Liver (tissue), 8 donors: ENCODE measurements at regions not wholly inside any gene's neighbourhood (a gene's known extent, or its start where the extent isn't known, plus 50 kb on each side); places are given as distances from the start of the nearest gene placed in this dataset.

ENCODE experiments used
- DNase-seq: peaks from one replicate; pipeline ENCODE4 v3.0.0-alpha.2; 2017; ENCODE audit warnings: low spot score
- H3K27ac ChIP-seq, 2 donors: one replicate each; pipeline ENCODE4 v1.7.0; 2013; ENCODE audit warnings: inconsistent platforms in 2 of 2, low read length in 2 of 2, control low read depth in 1 of 2, low read depth in 1 of 2, mild to moderate bottlenecking in 1 of 2
- H3K27me3 ChIP-seq, 4 donors: one replicate each; pipeline versions ENCODE4 v1.6.1 to v1.7.0; 2013; ENCODE audit warnings: low read length in 3 of 4, inconsistent platforms in 1 of 4, mild to moderate bottlenecking in 1 of 4, moderate library complexity in 1 of 4; ENCODE audit not compliant: control insufficient read depth in 4 of 4, insufficient read depth in 4 of 4
- H3K36me3 ChIP-seq, 4 donors: one replicate each; pipeline versions ENCODE4 v1.6.1 to v1.7.0; 2013; ENCODE audit warnings: low read length in 3 of 4, mild to moderate bottlenecking in 3 of 4, low read depth in 1 of 4, moderate library complexity in 1 of 4; ENCODE audit not compliant: control insufficient read depth in 4 of 4, insufficient read depth in 3 of 4
- H3K4me1 ChIP-seq, 4 donors: one replicate each; pipeline versions ENCODE4 v1.6.1 to v1.7.0; 2013; ENCODE audit warnings: low read length in 3 of 4, mild to moderate bottlenecking in 3 of 4, moderate library complexity in 1 of 4; ENCODE audit not compliant: control insufficient read depth in 4 of 4, insufficient read depth in 4 of 4
- H3K4me3 ChIP-seq, 3 donors: one replicate each; pipeline versions ENCODE4 v1.6.1 to v1.7.0; 2013; ENCODE audit warnings: low read length in 3 of 3, control low read depth in 1 of 3, low read depth in 1 of 3, mild to moderate bottlenecking in 1 of 3
- H3K9ac ChIP-seq, 2 donors: one replicate each; pipeline ENCODE4 v1.7.0; 2013; ENCODE audit warnings: low read length in 2 of 2, mild to moderate bottlenecking in 2 of 2, moderate library complexity in 2 of 2, control low read depth in 1 of 2, low read depth in 1 of 2
- H3K9me3 ChIP-seq, 4 donors: one replicate each; pipeline versions ENCODE4 v1.6.1 to v1.7.0; 2013; ENCODE audit warnings: low read length in 3 of 4; ENCODE audit not compliant: control insufficient read depth in 4 of 4
- ATF3 ChIP-seq: IDR thresholded peaks from 2 replicates; pipeline ENCODE4 v1.6.1; 2016; ENCODE audit warnings: antibody characterized with exemption
- CTCF ChIP-seq: fragments of 150-350 bp; IDR thresholded peaks from 2 replicates; pipeline ENCODE4 v1.5.1; 2017; ENCODE audit warnings: improper control_type of control experiment, low read depth, low read length; ENCODE audit not compliant: missing input control
- FOXA1 ChIP-seq: IDR thresholded peaks from 2 replicates; pipeline ENCODE4 v1.6.1; 2016; ENCODE audit warnings: antibody characterized with exemption
- FOXA2 ChIP-seq: IDR thresholded peaks from 2 replicates; pipeline ENCODE4 v1.6.1; 2016; ENCODE audit warnings: antibody characterized with exemption
- GABPA ChIP-seq, 2 donors: IDR thresholded peaks in 1 of 2; conservative IDR thresholded peaks in 1 of 2; 2 replicates each; pipeline ENCODE4 v1.6.1; 2016; ENCODE audit warnings: antibody characterized with exemption in 2 of 2, mild to moderate bottlenecking in 1 of 2, moderate library complexity in 1 of 2
- HNF4A ChIP-seq, 2 donors: conservative IDR thresholded peaks; 2 replicates each; pipeline ENCODE4 v1.6.1; 2016; ENCODE audit warnings: antibody characterized with exemption in 2 of 2, mild to moderate bottlenecking in 2 of 2
- HNF4G ChIP-seq: IDR thresholded peaks from 2 replicates; pipeline ENCODE4 v1.6.1; 2016; ENCODE audit warnings: antibody characterized with exemption
- JUND ChIP-seq, 2 donors: IDR thresholded peaks; 2 replicates each; pipeline ENCODE4 v1.6.1; 2016; ENCODE audit warnings: antibody characterized with exemption in 2 of 2
- MAX ChIP-seq: IDR thresholded peaks from 2 replicates; pipeline ENCODE4 v1.6.1; 2016; ENCODE audit warnings: antibody characterized with exemption
- NR2F2 ChIP-seq: IDR thresholded peaks from 2 replicates; pipeline ENCODE4 v1.6.1; 2016; ENCODE audit warnings: antibody characterized with exemption
- REST ChIP-seq: IDR thresholded peaks from 2 replicates; pipeline ENCODE4 v1.6.1; 2016; ENCODE audit warnings: antibody characterized with exemption, mild to moderate bottlenecking
- SP1 ChIP-seq: IDR thresholded peaks from 2 replicates; pipeline ENCODE4 v1.6.1; 2018; ENCODE audit warnings: antibody characterized with exemption, mild to moderate bottlenecking
- TAF1 ChIP-seq: conservative IDR thresholded peaks from 2 replicates; pipeline ENCODE4 v1.6.1; 2016; ENCODE audit warnings: antibody characterized with exemption, mild to moderate bottlenecking
- YY1 ChIP-seq: IDR thresholded peaks from 2 replicates; pipeline ENCODE4 v1.6.1; 2016; ENCODE audit warnings: antibody characterized with exemption, mild to moderate bottlenecking
- ZBTB33 ChIP-seq: IDR thresholded peaks from 2 replicates; pipeline ENCODE4 v1.6.1; 2016; ENCODE audit warnings: antibody characterized with exemption
- WGBS: extraction: QIAGEN DNeasy Blood & Tissue Kit; methylation state at CpG from one replicate; pipeline ENCODE4 v1.1.7; 2013; 5-methylcytosine and 5-hydroxymethylcytosine counted together
- donor health status: healthy.
- donor health status: healthy.
- donor health status: healthy.
- donor health status: healthy.
- donor health status: healthy.

GRCh38 chr7:125046767-125047166 lies 117.1 kb upstream of the POT1 start:
- H3K27ac ChIP-seq = no peak overlapping the region
- H3K4me3 ChIP-seq = no peak overlapping the region
- DNase-seq = no peak
- no peaks in the 10 kb centered on the region for H3K36me3 ChIP-seq
- H3K4me1 ChIP-seq = no peaks in the 10 kb centered on the region
- H3K27me3 ChIP-seq = no peaks in the 10 kb centered on the region
- WGBS = 95% methylated on average over 6 of the region's 6 CpGs
- no peak overlapping the region for H3K9ac ChIP-seq
- TF ChIP-seq SP1 (no peak), HNF4G (no peak), ZBTB33 (no peak), NR2F2 (no peak), CTCF (no peak), YY1 (no peak), HNF4A (conservative IDR thresholded peaks at IDR 0.05) (no peak), FOXA1 (no peak), REST (no peak), TAF1 (no peak)
- H3K9me3 ChIP-seq = no peaks in the 10 kb centered on the region

- no peak overlapping the region for H3K4me3 ChIP-seq
- H3K27ac ChIP-seq = no peak overlapping the region
- no peaks in the 10 kb centered on the region for H3K36me3 ChIP-seq
- no peak overlapping the region for H3K9ac ChIP-seq
- peaks cover 0 to 7% (median 2%) of the 10 kb centered on the region in 4 donors for H3K4me1 ChIP-seq
- H3K9me3 ChIP-seq = peaks cover 0 to 4% (median 0%) of the 10 kb centered on the region in 4 donors
- DNase-seq = no peak
- WGBS = 78% methylated on average over 9 of the region's 9 CpGs
- H3K27me3 ChIP-seq = no peaks in the 10 kb centered on the region
- TF ChIP-seq ZBTB33 (no peak), JUND (IDR thresholded peaks at IDR 0.05) (no peak), FOXA2 (no peak), REST (no peak), HNF4A (conservative IDR thresholded peaks at IDR 0.05) (no peak), MAX (no peak), GABPA (IDR thresholded peaks at IDR 0.05 in 1 of 2, conservative IDR thresholded peaks at IDR 0.05 in 1 of 2) (no peak), YY1 (no peak), ATF3 (no peak)
Observed at GRCh38 chr7:125033506-125033905, 103.9 kb upstream of the POT1 start.
